PC-9 (cell line): ENCODE measurements at regions not wholly inside any gene's neighbourhood (a gene's known extent, or its start where the extent isn't known, plus 50 kb on each side); places are given as distances from the start of the nearest gene placed in this dataset.

Experiments
- CTCF ChIP-seq: fragments of 200-600 bp; sonication (generic); conservative IDR thresholded peaks from 2 replicates; pipeline ENCODE4 v1.6.1; 2017; ENCODE audit warnings: mixed run types, antibody characterized with exemption, mild to moderate bottlenecking, moderate library complexity
- EZH2 ChIP-seq: fragments of 200-600 bp; sonication (generic); IDR thresholded peaks from 2 replicates; pipeline ENCODE4 v1.8.0; 2017; ENCODE audit warnings: antibody characterized with exemption, low read depth

- no peak for TF ChIP-seq CTCF
- no peak for TF ChIP-seq EZH2
Observed at GRCh38 chrX:10990976-10991375, 120.2 kb upstream of the HCCS start.
